ENCODE measurements at regions not wholly inside any gene's neighbourhood (a gene's known extent, or its start where the extent isn't known, plus 50 kb on each side); places are given as distances from the start of the nearest gene placed in this dataset.

DNA sequence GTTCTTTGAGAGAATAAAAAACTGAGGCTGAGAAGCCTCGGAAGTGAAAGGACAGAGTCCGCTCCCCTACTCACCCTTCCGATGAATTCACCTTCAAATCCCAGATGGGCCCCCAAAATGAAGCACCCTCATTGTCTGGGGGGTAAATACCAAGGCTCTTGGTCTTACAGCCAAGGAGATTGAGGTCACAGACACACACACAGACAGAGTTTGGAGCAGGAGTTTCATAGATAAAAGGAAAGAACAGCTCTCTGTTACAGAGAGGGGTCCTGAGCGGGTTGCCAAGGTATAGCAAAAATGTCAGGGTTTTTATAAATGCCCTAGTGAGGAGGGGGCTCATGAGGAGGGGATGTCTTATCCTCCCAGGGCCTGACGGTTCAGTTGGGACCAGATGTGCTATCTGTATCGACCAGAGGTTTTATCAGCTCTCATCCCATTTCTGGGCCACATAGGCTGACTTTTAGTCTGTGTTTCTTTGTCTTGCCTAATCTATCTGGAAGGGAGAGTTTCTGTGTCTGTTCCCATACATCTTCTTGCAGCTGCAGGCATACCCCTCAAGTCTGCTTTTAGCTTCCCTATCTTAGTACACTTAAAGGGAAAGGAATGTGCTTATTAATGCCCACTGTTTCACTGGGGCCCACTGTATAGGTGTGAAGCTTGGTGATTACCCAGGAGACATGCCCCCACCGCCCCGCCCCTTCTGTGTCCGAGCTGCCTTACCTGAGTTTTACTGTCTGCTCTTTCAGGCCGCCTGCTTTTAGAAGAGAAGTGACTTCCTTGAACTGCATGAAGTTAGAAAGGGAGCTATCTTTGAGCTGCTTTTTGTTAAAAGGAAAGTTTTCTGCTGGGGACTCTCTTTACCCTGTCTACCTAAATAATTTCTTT is 66.8 kb upstream of the ATP11B start:
- H3K27me3 Mint-ChIP-seq, result no peaks in the 10 kb centered on the region
- no peaks in the 10 kb centered on the region for H3K36me3 Mint-ChIP-seq (ENCODE audit: low read depth)
- no peaks in the 10 kb centered on the region for H3K9me3 Mint-ChIP-seq
- H3K4me1 Mint-ChIP-seq (ENCODE audit: low read depth), result peaks cover 9% of the 10 kb centered on the region
- H3K27ac Mint-ChIP-seq, result no peak overlapping the region
- intact Hi-C loops (cut with micrococcal nuclease), result no loop called here
- no peak overlapping the region for H3K4me3 Mint-ChIP-seq

DNA sequence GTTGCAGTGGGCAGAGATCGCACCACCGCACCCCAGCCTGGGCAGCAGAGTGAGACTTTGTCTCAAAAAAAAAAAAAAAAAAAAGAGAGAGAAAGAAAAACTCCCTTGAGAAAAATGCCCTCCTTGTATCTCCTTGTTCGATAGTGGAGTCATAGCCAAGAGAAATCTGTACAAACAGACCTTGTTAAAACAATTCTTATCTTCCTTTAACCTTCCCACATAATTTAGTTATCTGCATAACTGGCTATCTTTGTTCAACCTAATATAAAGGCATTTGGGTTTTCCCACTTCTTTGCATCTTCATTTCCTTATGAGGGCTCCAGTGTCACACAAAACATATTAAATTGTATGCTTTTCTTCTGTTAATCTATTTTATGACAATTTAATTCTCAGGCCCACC is 65.1 kb upstream of the ATP11B start:
- Mint-ChIP-seq H3K4me3 (no peak overlapping the region), H3K9me3 (no peaks in the 10 kb centered on the region), H3K36me3 (ENCODE audit: low read depth) (no peaks in the 10 kb centered on the region), H3K27me3 (no peaks in the 10 kb centered on the region), H3K4me1 (ENCODE audit: low read depth) (peaks cover 9% of the 10 kb centered on the region), H3K27ac (no peak overlapping the region)
- intact Hi-C loops (cut with micrococcal nuclease), result no loop called here

DNA sequence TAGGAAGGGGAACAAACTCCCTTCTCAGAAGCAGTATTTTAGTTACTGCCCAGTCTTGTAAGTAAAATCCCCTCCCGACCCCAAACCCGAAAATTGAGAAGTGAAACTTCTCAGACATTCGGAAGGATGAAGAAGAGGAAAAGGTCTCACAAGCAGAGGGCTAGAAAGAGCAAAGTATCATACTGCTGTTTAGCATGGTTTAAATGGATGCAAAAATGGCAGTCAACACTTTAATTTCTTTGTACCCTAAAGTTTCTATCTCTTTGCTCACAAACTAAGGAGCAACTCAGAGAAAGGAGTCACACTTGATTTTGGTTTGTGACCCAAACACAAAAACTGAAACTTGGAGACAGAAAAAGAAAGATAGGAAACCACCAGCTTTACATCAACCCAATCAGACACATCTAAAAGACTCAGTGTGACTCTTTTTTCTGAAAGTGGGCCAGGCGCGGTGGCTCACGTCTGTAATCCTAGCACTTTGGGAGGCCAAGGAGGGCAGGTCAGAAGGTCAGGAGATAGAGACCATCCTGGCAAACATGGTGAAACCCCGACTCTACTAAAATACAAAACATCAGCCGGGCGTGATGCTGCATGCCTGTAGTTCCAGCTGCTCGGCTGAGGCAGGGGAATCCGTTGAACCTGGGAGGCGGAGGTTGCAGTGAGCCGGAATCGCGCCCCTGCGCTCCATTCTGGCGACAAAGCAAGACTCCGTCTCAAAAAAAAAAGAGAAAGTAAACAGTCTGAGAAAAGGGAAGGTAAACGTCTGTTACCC is 63.2 kb upstream of the ATP11B start:
- Mint-ChIP-seq H3K4me3 (no peak overlapping the region), H3K27ac (no peak overlapping the region), H3K4me1 (ENCODE audit: low read depth) (peaks cover 9% of the 10 kb centered on the region), H3K9me3 (no peaks in the 10 kb centered on the region), H3K36me3 (ENCODE audit: low read depth) (no peaks in the 10 kb centered on the region), H3K27me3 (no peaks in the 10 kb centered on the region)
- intact Hi-C loops (cut with micrococcal nuclease), result no loop called here

DNA sequence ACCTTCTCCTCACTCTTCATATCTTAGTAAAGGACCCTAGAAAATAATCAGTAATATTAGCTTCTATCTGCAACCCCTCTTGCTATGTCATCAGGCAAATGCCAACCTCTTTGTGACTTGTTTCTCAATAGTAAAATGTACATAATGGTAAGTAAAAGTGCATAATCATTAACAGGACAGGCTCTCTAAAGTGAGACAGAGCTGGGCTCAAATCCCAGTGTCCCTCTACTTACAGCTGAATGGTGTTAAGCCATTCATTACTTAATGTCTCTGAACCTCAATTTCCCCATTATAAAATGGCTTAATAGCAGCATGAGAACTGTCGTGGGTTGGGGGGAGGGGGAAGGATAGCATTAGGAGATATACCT is 62.6 kb upstream of the ATP11B start:
- Mint-ChIP-seq H3K4me1 (ENCODE audit: low read depth) (peaks cover 9% of the 10 kb centered on the region), H3K36me3 (ENCODE audit: low read depth) (no peaks in the 10 kb centered on the region), H3K9me3 (no peaks in the 10 kb centered on the region), H3K27me3 (no peaks in the 10 kb centered on the region), H3K4me3 (no peak overlapping the region), H3K27ac (no peak overlapping the region)
- intact Hi-C loops (cut with micrococcal nuclease), result no loop called here

DNA sequence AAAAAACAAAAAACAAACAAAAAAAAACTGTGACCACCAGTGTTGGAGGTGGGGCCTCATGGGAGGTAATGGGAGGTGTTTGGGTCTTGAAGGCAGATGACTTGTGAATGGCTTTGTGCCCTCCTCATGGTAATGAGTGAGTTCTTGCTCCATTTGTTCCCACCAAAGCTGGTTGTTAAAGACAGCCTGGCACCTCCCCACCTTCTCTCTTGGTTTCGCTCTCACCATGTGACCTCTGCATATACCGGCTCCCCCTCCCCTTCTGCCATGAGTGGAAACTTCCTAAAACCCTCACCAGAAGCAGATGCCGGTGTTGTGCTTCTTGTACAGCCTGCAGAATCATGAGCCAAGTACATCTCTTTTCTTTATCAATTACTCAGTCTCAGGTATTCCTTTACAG is 61.5 kb upstream of the ATP11B start:
- H3K4me1 Mint-ChIP-seq (ENCODE audit: low read depth), result peaks cover 9% of the 10 kb centered on the region
- H3K36me3 Mint-ChIP-seq (ENCODE audit: low read depth), result no peaks in the 10 kb centered on the region
- H3K4me3 Mint-ChIP-seq, result no peak overlapping the region
- no peaks in the 10 kb centered on the region for H3K9me3 Mint-ChIP-seq
- intact Hi-C loops (cut with micrococcal nuclease), result no loop called here
- H3K27me3 Mint-ChIP-seq, result no peaks in the 10 kb centered on the region
- no peak overlapping the region for H3K27ac Mint-ChIP-seq

DNA sequence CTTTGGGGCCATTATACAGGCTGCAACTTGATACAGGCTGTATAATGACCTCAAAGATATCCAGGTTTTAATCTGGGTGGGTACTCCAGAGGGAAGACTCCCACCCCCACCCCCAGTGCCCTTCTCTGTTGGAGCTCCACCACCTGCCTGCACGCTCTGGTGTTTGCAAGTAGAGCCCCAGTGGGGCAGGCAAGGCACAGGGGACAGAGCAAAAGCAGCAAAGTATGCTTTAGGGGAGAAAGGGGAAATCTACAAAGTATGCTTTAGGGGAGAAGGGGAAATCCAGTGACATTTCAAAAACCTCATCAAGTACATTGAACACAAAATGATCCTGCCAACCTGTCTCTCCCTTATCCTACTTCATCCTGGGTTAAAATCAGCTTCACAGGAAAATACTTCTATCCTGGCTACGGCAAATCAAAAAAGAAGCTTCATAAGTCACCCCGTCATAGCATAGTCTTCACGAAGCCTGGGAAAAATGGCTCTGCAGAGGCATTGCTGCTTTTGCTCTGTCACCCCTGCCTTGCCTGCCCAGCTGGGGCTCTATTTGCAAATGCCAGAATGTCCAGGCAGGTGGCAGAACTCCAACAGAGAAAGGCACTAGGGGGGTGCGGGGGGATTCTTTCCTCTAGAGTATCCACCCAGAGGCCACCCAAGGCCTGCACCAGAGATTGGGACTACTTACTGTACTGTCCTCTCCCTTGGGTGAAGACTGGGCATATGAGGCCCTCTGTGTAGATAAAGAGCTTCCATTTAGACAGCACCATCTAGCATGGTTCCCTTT is 60.9 kb upstream of the ATP11B start:
- intact Hi-C loops (cut with micrococcal nuclease), result no loop called here
- Mint-ChIP-seq H3K36me3 (ENCODE audit: low read depth) (no peaks in the 10 kb centered on the region), H3K9me3 (no peaks in the 10 kb centered on the region), H3K27me3 (no peaks in the 10 kb centered on the region), H3K4me1 (ENCODE audit: low read depth) (peaks cover 9% of the 10 kb centered on the region), H3K4me3 (no peak overlapping the region), H3K27ac (no peak overlapping the region)

DNA sequence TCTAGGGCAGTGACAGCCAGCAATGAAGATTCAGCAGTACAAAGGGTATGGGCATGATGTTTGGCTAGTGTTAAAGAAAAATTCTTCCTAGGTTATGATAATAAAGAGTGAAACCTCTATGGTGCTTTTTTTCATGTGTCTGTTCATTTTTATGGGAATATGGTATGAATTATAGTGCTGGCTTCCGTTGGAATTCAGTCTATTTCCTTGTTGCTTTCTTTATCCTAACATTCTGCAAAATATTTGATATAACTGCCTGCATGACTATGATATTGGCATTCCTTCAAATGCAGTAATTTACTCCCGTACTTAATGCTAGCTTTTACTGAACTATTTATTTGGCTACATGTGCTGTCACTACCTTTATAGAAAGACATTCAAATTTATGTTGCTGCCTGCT is 57.6 kb upstream of the ATP11B start:
- no peaks in the 10 kb centered on the region for H3K36me3 Mint-ChIP-seq (ENCODE audit: low read depth)
- no peaks in the 10 kb centered on the region for H3K4me1 Mint-ChIP-seq (ENCODE audit: low read depth)
- no peak overlapping the region for H3K4me3 Mint-ChIP-seq
- no peaks in the 10 kb centered on the region for H3K9me3 Mint-ChIP-seq
- H3K27ac Mint-ChIP-seq, result no peak overlapping the region
- intact Hi-C loops (cut with micrococcal nuclease), result no loop called here
- H3K27me3 Mint-ChIP-seq, result peaks cover 6% of the 10 kb centered on the region

DNA sequence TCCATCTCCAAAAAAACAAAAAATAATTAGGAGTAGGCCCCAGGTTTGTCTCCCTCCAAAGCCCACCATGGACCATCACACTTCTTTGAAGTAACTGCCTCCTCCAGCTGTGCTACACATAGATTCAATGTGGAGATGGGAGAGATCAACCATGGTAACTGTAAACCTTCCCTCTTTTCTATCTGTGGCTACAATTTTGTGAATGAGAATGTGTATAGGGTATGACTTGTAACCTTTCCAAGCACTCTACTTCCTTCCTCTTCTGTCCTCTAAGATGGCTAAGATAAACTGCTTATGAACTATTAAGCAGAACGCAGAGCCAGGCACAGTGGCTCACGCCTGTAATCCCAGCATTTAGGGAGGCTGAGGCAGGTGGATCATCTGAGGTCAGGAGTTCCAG is 55.5 kb upstream of the ATP11B start:
- no peak overlapping the region for H3K27ac Mint-ChIP-seq

DNA sequence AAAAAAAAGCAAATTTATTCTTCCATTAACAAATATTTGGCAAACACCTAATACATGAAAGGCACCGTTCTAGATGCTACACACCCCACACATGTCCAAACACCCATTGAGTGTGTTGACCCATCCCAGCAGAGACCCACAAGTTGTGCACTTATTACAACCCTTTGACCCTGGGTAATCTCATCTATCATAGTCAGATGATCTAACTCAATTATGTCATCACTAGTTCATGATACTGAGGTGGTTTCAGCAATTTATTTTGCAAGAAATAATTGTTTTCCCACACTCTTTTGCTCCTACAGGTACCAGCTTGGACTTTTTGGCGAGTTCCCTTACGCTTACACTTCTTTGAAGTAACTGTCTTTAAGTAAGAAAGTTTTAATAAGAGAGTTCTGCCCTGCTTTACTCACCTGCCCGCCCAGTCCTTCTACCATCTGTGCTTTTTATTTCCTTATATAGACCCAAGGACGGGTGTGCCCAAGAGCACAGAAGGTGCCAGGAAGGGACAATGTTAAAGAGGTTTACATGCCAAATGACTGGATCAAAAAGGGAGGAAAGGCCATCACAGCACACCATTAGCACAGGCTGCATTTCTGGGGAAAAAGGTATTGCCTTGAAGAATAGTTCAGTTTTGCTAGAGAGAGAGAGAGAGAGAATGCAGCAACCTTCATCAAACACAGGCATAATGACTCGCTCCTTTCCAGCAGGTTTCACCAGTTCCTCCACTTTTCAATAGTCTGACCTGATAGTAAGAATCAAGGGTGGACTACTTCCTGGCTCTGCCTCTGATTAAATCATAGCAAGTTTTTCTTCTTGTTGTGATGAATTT is 54.5 kb upstream of the ATP11B start:
- Mint-ChIP-seq H3K27me3 (peaks cover 8% of the 10 kb centered on the region), H3K36me3 (ENCODE audit: low read depth) (no peaks in the 10 kb centered on the region), H3K4me3 (no peak overlapping the region), H3K27ac (no peak overlapping the region), H3K4me1 (ENCODE audit: low read depth) (no peaks in the 10 kb centered on the region), H3K9me3 (no peaks in the 10 kb centered on the region)
- intact Hi-C loops (cut with micrococcal nuclease), result no loop called here

More for the DNA sequence above, 55.5 kb upstream of the ATP11B start:
- Mint-ChIP-seq H3K36me3 (ENCODE audit: low read depth) (no peaks in the 10 kb centered on the region), H3K9me3 (no peaks in the 10 kb centered on the region), H3K4me3 (no peak overlapping the region), H3K27me3 (peaks cover 8% of the 10 kb centered on the region), H3K4me1 (ENCODE audit: low read depth) (no peaks in the 10 kb centered on the region)
- intact Hi-C loops (cut with micrococcal nuclease), result no loop called here

DNA sequence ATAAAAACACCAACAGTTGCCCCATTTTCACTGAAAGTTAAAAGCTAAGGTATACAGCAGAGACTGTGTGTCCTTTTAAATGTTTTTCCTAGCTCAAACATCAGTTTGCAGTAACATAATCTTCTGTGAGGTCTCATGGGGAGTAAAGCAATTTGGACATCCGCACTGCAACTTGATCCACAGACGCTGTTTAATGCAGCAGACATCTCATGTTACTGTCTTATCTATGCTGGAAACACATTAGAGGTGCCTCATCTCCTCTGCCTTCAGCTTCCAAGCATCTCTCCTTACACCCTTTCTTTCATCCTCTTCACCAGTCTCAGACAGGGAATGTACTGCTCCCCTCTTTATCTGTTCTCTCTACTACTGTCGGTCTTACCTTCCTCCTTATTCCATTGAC is 53.7 kb upstream of the ATP11B start:
- H3K36me3 Mint-ChIP-seq (ENCODE audit: low read depth), result no peaks in the 10 kb centered on the region
- no peak overlapping the region for H3K4me3 Mint-ChIP-seq
- intact Hi-C loops (cut with micrococcal nuclease), result no loop called here
- H3K27ac Mint-ChIP-seq, result no peak overlapping the region
- no peaks in the 10 kb centered on the region for H3K9me3 Mint-ChIP-seq
- peaks cover 8% of the 10 kb centered on the region for H3K27me3 Mint-ChIP-seq
- H3K4me1 Mint-ChIP-seq (ENCODE audit: low read depth), result no peaks in the 10 kb centered on the region

DNA sequence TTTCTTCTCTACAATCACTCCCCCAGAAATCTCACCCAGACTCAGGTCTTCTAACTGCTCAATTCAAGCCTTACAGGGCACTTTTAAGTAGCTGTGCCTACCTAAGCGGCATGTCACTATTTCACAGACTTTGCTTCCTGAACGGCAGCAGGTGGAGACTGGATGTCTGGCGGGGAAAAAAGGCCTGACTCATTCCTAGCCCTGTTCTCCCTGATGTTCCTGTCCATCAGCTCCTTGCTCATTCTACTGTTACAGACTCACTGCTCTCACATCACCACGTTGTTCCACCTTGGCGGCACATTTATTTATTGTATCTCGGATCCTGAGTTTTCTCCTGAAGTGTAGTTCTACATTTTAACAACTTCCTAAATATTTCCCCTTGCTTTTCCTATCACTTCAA is 52.6 kb upstream of the ATP11B start:
- H3K27ac Mint-ChIP-seq, result no peak overlapping the region
- peaks cover 8% of the 10 kb centered on the region for H3K27me3 Mint-ChIP-seq
- no peaks in the 10 kb centered on the region for H3K4me1 Mint-ChIP-seq (ENCODE audit: low read depth)
- H3K4me3 Mint-ChIP-seq, result no peak overlapping the region
- H3K36me3 Mint-ChIP-seq (ENCODE audit: low read depth), result no peaks in the 10 kb centered on the region
- intact Hi-C loops (cut with micrococcal nuclease), result no loop called here
- H3K9me3 Mint-ChIP-seq, result no peaks in the 10 kb centered on the region

DNA sequence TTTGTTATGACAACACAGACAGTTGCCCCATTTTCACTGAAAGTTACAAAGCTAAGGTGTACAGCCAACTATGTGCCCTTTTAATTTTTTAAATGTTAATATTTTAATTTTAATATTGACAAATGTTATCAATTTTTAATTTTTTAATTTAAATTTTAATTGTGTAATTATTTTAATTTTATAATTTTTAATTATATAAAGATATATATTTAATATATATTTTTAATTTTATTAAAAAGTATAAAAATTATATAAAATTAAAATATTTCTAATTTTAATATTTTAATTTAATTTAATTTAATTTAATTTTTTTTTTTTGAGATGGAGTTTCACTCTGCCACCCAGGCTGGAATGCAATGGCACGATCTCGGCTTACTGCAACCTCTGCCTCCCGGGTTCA is 52.1 kb upstream of the ATP11B start:
- H3K27me3 Mint-ChIP-seq, result peaks cover 8% of the 10 kb centered on the region
- H3K4me3 Mint-ChIP-seq, result no peak overlapping the region
- intact Hi-C loops (cut with micrococcal nuclease), result no loop called here
- H3K36me3 Mint-ChIP-seq (ENCODE audit: low read depth), result no peaks in the 10 kb centered on the region
- H3K27ac Mint-ChIP-seq, result no peak overlapping the region
- H3K4me1 Mint-ChIP-seq (ENCODE audit: low read depth), result no peaks in the 10 kb centered on the region
- no peaks in the 10 kb centered on the region for H3K9me3 Mint-ChIP-seq
